ENCODE measurements at regions not wholly inside any gene's neighbourhood (a gene's known extent, or its start where the extent isn't known, plus 50 kb on each side); places are given as distances from the start of the nearest gene placed in this dataset.

DNA sequence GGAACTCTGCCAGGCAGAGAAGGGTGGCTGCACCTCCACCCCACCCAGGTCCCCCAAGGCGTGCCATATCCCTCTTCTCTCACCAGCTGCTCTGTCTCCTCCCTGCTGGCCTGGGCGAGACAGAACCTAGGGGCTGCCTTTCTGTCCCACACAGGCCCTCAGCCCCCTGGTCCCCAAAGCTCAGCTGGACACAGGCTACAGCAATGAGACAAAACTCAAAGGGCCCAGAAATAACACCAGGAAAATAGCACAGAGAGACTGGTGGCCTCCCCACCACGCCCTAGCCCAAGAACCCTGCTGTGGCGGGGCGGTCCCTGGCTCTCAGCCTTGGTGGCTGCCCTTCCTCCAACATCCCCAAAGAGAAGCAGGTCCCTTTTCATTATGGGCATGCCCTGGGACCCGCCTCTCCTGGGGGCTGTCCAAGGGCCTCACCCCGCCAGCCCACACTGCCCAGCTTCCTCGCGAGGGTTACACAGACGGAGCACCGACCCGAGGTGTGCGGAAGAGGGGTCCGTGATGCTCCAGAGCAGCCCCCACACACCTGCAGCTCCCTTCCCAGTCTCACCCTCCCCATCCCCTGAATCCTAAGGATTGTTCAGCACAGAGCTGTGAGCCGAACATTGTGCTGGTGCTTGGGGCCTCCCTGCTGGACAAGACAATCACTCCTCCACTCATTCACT is 67.7 kb upstream of the HMX1 start:
- Histone ChIP-seq H3K4me2 (no peak overlapping the region), H3K36me3 (ENCODE audit: low read depth) (no peaks in the 10 kb centered on the region), H3K79me2 (ENCODE audit: low read depth) (no peaks in the 10 kb centered on the region), H3K9me3 (ENCODE audit: insufficient read depth, low read depth) (no peaks in the 10 kb centered on the region), H3K4me3 (no peak overlapping the region), H3K4me1 (replicated peaks; ENCODE audit: insufficient read depth) (no peaks in the 10 kb centered on the region), H3K9me2 (ENCODE audit: insufficient read depth) (no peaks in the 10 kb centered on the region), H3F3A (ENCODE audit: insufficient read depth, low read depth) (no peaks in the 10 kb centered on the region), H4K20me1 (ENCODE audit: insufficient read depth) (no peaks in the 10 kb centered on the region), H2AFZ (no peak overlapping the region), H3K27ac (no peak overlapping the region), H3K27me3 (ENCODE audit: insufficient read depth, low read depth) (peaks cover 17% of the 10 kb centered on the region)
- DNase-seq: no peak
- ChIA-PET POLR2A (ENCODE audit: unreplicated experiment) (no interaction called here), CTCF (no interaction called here)
- TF ChIP-seq, protein P1, sequence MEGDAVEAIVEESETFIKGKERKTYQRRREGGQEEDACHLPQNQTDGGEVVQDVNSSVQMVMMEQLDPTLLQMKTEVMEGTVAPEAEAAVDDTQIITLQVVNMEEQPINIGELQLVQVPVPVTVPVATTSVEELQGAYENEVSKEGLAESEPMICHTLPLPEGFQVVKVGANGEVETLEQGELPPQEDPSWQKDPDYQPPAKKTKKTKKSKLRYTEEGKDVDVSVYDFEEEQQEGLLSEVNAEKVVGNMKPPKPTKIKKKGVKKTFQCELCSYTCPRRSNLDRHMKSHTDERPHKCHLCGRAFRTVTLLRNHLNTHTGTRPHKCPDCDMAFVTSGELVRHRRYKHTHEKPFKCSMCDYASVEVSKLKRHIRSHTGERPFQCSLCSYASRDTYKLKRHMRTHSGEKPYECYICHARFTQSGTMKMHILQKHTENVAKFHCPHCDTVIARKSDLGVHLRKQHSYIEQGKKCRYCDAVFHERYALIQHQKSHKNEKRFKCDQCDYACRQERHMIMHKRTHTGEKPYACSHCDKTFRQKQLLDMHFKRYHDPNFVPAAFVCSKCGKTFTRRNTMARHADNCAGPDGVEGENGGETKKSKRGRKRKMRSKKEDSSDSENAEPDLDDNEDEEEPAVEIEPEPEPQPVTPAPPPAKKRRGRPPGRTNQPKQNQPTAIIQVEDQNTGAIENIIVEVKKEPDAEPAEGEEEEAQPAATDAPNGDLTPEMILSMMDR (conservative IDR thresholded peaks at IDR 0.05): no peak
- TF ChIP-seq EZH2 (IDR thresholded peaks at IDR 0.05; ENCODE audit: low read depth): no peak
- intact Hi-C loops (cut with micrococcal nuclease; ENCODE audit: unreplicated experiment): no loop called here
- no TSS peak for BruUV-seq (replicated peaks)

DNA sequence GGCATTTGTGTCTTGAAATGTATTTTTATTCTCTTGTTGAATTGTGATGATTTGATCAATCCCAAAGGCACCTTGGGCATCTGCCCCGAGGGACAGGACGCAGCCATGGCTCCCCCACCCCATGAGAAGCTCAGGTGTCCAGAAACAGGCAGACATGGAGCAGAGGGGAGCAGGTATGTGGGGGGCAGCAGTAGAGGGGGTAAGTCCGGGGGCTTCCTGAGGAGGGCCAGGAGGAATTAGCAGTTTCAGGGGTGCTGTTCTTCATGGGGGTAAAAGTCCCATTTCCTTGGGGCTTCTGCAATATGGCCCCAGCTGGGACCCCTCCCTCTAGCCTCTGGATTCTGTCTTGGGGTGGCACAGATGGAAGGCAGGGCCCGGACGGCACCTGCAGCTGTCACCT is 67.0 kb upstream of the HMX1 start:
- no TSS peak for BruUV-seq (replicated peaks)
- H3K4me3 ChIP-seq: no peak overlapping the region
- DNase-seq: no peak
- H3K9me2 ChIP-seq (ENCODE audit: insufficient read depth): no peaks in the 10 kb centered on the region
- intact Hi-C loops (cut with micrococcal nuclease; ENCODE audit: unreplicated experiment): no loop called here
- peaks cover 17% of the 10 kb centered on the region for H3K27me3 ChIP-seq (ENCODE audit: insufficient read depth, low read depth)
- H3K9me3 ChIP-seq (ENCODE audit: insufficient read depth, low read depth): no peaks in the 10 kb centered on the region
- TF ChIP-seq EZH2 (IDR thresholded peaks at IDR 0.05; ENCODE audit: low read depth): no peak
- TF ChIP-seq, protein P1 (conservative IDR thresholded peaks at IDR 0.05): no peak
- H4K20me1 ChIP-seq (ENCODE audit: insufficient read depth): no peaks in the 10 kb centered on the region
- no peaks in the 10 kb centered on the region for H3K36me3 ChIP-seq (ENCODE audit: low read depth)
- H3K79me2 ChIP-seq (ENCODE audit: low read depth): no peaks in the 10 kb centered on the region
- CTCF ChIA-PET: no interaction called here
- no peaks in the 10 kb centered on the region for H3F3A ChIP-seq (ENCODE audit: insufficient read depth, low read depth)
- H2AFZ ChIP-seq: no peak overlapping the region
- no peak overlapping the region for H3K27ac ChIP-seq
- H3K4me2 ChIP-seq: no peak overlapping the region
- no peaks in the 10 kb centered on the region for H3K4me1 ChIP-seq (replicated peaks; ENCODE audit: insufficient read depth)
- POLR2A ChIA-PET (ENCODE audit: unreplicated experiment): no interaction called here

DNA sequence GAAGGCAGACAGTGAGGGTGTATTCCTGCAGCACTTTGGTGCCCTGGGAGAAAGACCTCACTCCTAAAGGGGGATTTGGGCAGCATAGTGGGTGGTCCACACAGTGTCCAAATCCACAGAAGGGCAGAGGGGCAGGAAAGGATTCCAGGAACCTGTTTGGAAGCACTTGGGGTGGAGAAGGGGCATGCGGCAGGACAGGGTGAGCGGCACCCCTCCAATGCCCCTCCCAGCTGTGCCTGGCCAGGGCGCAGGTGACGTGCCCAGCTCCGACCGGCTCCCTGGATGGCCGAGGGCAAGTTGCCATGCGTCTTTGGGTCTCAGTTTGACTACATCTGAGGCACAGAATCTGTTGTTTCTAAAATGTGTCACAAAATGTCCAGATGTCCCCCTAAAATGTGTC is 66.5 kb upstream of the HMX1 start:
- CTCF ChIA-PET: no interaction called here
- no peak for DNase-seq

More for the DNA sequence above, 66.5 kb upstream of the HMX1 start:
- Histone ChIP-seq H3K4me3 (no peak overlapping the region), H4K20me1 (ENCODE audit: insufficient read depth) (no peaks in the 10 kb centered on the region), H3F3A (ENCODE audit: insufficient read depth, low read depth) (no peaks in the 10 kb centered on the region), H3K27ac (no peak overlapping the region), H3K4me2 (no peak overlapping the region), H3K36me3 (ENCODE audit: low read depth) (no peaks in the 10 kb centered on the region), H3K9me2 (ENCODE audit: insufficient read depth) (no peaks in the 10 kb centered on the region), H2AFZ (no peak overlapping the region), H3K4me1 (replicated peaks; ENCODE audit: insufficient read depth) (no peaks in the 10 kb centered on the region), H3K9me3 (ENCODE audit: insufficient read depth, low read depth) (no peaks in the 10 kb centered on the region), H3K27me3 (ENCODE audit: insufficient read depth, low read depth) (peaks cover 17% of the 10 kb centered on the region), H3K79me2 (ENCODE audit: low read depth) (no peaks in the 10 kb centered on the region)
- BruUV-seq (replicated peaks): no TSS peak
- TF ChIP-seq, protein P1 (conservative IDR thresholded peaks at IDR 0.05): no peak
- TF ChIP-seq EZH2 (IDR thresholded peaks at IDR 0.05; ENCODE audit: low read depth): no peak
- POLR2A ChIA-PET (ENCODE audit: unreplicated experiment): no interaction called here
- intact Hi-C loops (cut with micrococcal nuclease; ENCODE audit: unreplicated experiment): no loop called here
